Thyroid gland (tissue), 4 donors: ENCODE measurements at regions not wholly inside any gene's neighbourhood (a gene's known extent, or its start where the extent isn't known, plus 50 kb on each side); places are given as distances from the start of the nearest gene placed in this dataset.

Experiments
- DNase-seq, 2 donors: peaks; one replicate each; pipeline ENCODE4 v3.0.0-alpha.2; 2019
- H3K27ac ChIP-seq, 3 donors: fragments of 200-600 bp; sonication (generic); 1 replicate in 2 of 3; 2 replicates in 1 of 3; pipeline ENCODE4 v1.5.1; 2016 to 2019; ENCODE audit warnings: mild to moderate bottlenecking in 1 of 3, moderate library complexity in 1 of 3
- H3K27me3 ChIP-seq: fragments of 200-600 bp; sonication (generic); one replicate; pipeline ENCODE4 v1.5.1; 2019
- H3K36me3 ChIP-seq, 2 donors: fragments of 200-600 bp; sonication (generic); one replicate each; pipeline ENCODE4 v1.5.1; 2016 to 2019
- H3K4me1 ChIP-seq, 2 donors: fragments of 200-600 bp; sonication (generic); one replicate each; pipeline ENCODE4 v1.5.1; 2017 to 2019
- H3K4me3 ChIP-seq, 3 donors: fragments of 200-600 bp; sonication (generic); replicated peaks in 1 of 3; 1 replicate in 2 of 3; 2 replicates in 1 of 3; pipeline ENCODE4 v1.5.1; 2016; ENCODE audit warnings: mild to moderate bottlenecking in 1 of 3
- H3K9me3 ChIP-seq: fragments of 200-600 bp; sonication (generic); one replicate; pipeline ENCODE4 v1.5.1; 2017
- POLR2A ChIP-seq, 2 donors: fragments of 450-650 bp; IDR thresholded peaks; one replicate each; pipeline ENCODE4 v1.6.1; 2017; ENCODE audit warnings: antibody characterized with exemption in 2 of 2, mild to moderate bottlenecking in 2 of 2, moderate library complexity in 1 of 2
- WGBS, 2 donors: methylation state at CpG; one replicate each; pipeline ENCODE4 v1.1.5; 2017; 5-methylcytosine and 5-hydroxymethylcytosine counted together
- intact Hi-C: fragments of 100-400 bp; cut with DNase I; formaldehyde crosslinking; loops from one replicate; pipeline ENCODE4 v1.15.1; 2023
- TF ChIP-seq, protein P1 (sequence below), 6 experiments: fragments of 200-600 bp in 3 of 6; fragments of 450-650 bp in 3 of 6; sonication (generic) in 3 of 6; IDR thresholded peaks; one replicate each; pipeline ENCODE4 v1.5.1; 2016 to 2019; ENCODE audit warnings: antibody characterized with exemption in 6 of 6, mild to moderate bottlenecking in 2 of 6, inconsistent platforms in 1 of 6, moderate library complexity in 1 of 6

DNA sequence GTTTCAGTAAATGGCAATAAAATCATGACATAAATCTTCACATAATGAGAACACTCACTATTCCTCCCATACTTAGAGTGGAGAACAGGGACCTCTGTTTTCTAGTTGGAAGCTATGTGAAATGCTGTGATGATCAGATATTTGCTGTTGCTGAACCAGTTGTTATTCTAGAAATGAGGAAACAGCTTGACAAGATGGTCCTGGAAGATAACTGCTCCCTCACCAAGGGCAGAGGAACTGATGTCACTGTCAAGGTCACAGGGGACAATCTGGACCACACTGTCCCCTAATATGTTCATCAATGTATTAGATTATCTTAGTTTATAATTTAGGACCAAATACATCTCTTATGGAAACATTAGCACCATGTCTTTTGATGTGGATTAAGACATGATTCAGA lies 1173.3 kb downstream of the PCDH17 start:
- Histone ChIP-seq H3K27me3 (no peaks in the 10 kb centered on the region), H3K9me3 (no peaks in the 10 kb centered on the region), H3K4me1 (no peaks in the 10 kb centered on the region), H3K27ac (no peak overlapping the region), H3K4me3 (no peak overlapping the region), H3K36me3 (no peaks in the 10 kb centered on the region)
- intact Hi-C loops: no loop called here
- no peak for TF ChIP-seq POLR2A (IDR thresholded peaks at IDR 0.05)
- TF ChIP-seq, protein P1, sequence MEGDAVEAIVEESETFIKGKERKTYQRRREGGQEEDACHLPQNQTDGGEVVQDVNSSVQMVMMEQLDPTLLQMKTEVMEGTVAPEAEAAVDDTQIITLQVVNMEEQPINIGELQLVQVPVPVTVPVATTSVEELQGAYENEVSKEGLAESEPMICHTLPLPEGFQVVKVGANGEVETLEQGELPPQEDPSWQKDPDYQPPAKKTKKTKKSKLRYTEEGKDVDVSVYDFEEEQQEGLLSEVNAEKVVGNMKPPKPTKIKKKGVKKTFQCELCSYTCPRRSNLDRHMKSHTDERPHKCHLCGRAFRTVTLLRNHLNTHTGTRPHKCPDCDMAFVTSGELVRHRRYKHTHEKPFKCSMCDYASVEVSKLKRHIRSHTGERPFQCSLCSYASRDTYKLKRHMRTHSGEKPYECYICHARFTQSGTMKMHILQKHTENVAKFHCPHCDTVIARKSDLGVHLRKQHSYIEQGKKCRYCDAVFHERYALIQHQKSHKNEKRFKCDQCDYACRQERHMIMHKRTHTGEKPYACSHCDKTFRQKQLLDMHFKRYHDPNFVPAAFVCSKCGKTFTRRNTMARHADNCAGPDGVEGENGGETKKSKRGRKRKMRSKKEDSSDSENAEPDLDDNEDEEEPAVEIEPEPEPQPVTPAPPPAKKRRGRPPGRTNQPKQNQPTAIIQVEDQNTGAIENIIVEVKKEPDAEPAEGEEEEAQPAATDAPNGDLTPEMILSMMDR (IDR thresholded peaks at IDR 0.05): no peak
- DNase-seq: no peak

DNA sequence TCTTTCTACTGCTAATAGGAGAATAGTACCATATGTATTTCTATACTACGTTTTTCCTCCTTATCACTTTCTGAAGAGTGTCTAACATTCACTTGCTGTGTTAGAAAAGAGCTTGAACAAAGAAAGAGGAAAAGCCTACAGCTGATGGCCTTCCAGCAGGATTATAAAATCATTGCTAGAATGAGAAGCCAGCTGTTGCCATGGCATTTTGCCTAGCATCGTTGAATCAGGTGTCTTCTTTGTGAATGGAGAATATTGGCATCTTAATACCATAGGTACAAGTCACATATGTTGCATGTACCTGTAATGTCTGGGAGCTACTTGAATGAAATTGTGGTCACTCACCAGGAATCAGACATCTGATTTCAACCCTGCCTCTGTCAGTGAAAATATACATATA lies 1174.9 kb downstream of the PCDH17 start:
- no peaks in the 10 kb centered on the region for H3K36me3 ChIP-seq

DNA sequence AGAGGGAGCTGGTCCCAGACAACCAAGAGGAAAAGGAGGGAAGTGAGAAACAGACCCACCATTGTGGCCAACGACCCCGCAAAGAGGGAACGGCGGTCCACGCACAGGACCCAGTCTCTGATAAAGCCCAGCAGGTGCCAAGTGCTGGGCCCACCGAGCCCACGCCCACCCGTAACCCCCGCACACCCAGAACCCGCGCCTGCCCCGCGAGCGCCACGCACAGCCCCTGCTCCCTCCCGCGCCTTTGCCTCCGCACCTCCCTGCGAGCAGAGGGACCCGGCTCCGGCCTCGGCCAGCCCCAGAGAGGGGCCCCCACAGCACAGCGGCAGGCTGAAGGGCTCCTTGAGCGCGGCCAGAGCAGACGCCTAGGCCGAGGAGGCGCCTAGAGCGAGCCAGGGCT lies 1192.2 kb downstream of the PCDH17 start:
- Histone ChIP-seq H3K9me3 (no peaks in the 10 kb centered on the region), H3K4me1 (no peaks in the 10 kb centered on the region), H3K36me3 (no peaks in the 10 kb centered on the region), H3K27me3 (no peaks in the 10 kb centered on the region), H3K27ac (no peak overlapping the region), H3K4me3 (no peak overlapping the region)
- intact Hi-C loops: no loop called here
- WGBS, 2 donors: 93 to 95% methylated on average over 25 to 29 of the region's 29 CpGs
- no peak for DNase-seq
- TF ChIP-seq POLR2A (IDR thresholded peaks at IDR 0.05): no peak
- TF ChIP-seq, protein P1 (IDR thresholded peaks at IDR 0.05): no peak

More for the DNA sequence above, 1174.9 kb downstream of the PCDH17 start:
- 85% methylated on average over 2 of the region's 2 CpGs for WGBS, 2 donors
- Histone ChIP-seq H3K4me3 (no peak overlapping the region), H3K27ac (no peak overlapping the region), H3K9me3 (no peaks in the 10 kb centered on the region), H3K27me3 (no peaks in the 10 kb centered on the region), H3K4me1 (no peaks in the 10 kb centered on the region)
- intact Hi-C loops: no loop called here
- TF ChIP-seq, protein P1 (IDR thresholded peaks at IDR 0.05): no peak
- TF ChIP-seq POLR2A (IDR thresholded peaks at IDR 0.05): no peak
- no peak for DNase-seq

DNA sequence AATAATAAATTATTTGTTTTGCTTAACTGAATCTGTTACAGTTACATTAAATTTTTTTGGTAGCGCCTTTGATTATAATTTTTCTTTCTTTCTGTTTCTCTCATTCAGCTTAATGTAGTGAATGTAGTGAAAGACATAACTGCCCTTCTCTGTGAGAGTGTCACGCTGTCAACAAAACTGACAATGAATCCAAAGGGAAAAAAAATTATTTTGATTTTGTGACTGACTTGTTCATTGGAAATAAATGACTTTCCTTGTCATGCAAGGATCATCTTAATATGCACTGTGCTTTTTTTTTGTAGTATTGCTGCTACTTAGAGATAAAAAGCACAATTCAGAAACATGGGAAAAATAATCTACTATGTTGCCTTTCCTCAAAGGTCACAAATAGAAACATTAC lies 1196.4 kb downstream of the PCDH17 start:
- Histone ChIP-seq H3K36me3 (no peaks in the 10 kb centered on the region), H3K27me3 (no peaks in the 10 kb centered on the region), H3K4me3 (no peak overlapping the region), H3K27ac (no peak overlapping the region), H3K4me1 (no peaks in the 10 kb centered on the region), H3K9me3 (no peaks in the 10 kb centered on the region)
- 92 to 93% methylated on average over 2 of the region's 2 CpGs for WGBS, 2 donors
- TF ChIP-seq, protein P1 (IDR thresholded peaks at IDR 0.05): no peak
- TF ChIP-seq POLR2A (IDR thresholded peaks at IDR 0.05): no peak
- intact Hi-C loops: no loop called here
- DNase-seq: no peak

DNA sequence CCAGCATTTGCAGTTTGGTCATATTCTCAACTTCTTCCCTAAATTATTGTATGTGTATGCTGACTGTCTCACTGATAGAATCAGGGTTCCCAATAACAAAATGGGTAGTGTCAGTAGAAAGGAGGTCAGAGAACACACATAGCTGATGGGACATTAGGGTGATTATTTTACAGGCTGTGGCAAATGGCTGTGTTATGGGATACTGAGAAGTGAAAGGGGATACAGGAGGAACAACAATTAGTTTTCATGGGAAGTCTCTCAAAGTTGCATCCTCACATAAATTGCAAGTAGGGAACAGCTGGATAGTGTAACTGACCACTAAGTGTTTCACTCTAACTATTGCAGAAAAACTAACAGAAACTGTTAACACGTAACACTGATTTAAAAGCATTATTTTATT lies 1199.3 kb downstream of the PCDH17 start:
- no peak for DNase-seq
- WGBS, 2 donors: 43 to 46% methylated on average over 1 of the region's 1 CpG
- TF ChIP-seq, protein P1 (IDR thresholded peaks at IDR 0.05): no peak
- TF ChIP-seq POLR2A (IDR thresholded peaks at IDR 0.05): no peak
- Histone ChIP-seq H3K9me3 (no peaks in the 10 kb centered on the region), H3K27me3 (no peaks in the 10 kb centered on the region), H3K36me3 (no peaks in the 10 kb centered on the region), H3K27ac (no peak overlapping the region), H3K4me1 (no peaks in the 10 kb centered on the region), H3K4me3 (no peak overlapping the region)
- intact Hi-C loops: no loop called here
